H1 (cell line): ENCODE measurements at regions not wholly inside any gene's neighbourhood (a gene's known extent, or its start where the extent isn't known, plus 50 kb on each side); places are given as distances from the start of the nearest gene placed in this dataset.

Experiments
- CTCF ChIA-PET: fragments of 300-600 bp; sonication (Branson Sonifier 250); formaldehyde crosslinking; loops from one replicate; lab custom pipeline; 2021; ENCODE audit not compliant: partially characterized antibody; lab: Charles Lee
- POLR2A ChIA-PET: fragments of 300-600 bp; sonication (Branson Sonifier 250); formaldehyde crosslinking; loops from one replicate; lab custom pipeline; 2021; ENCODE audit warnings: inconsistent platforms; ENCODE audit not compliant: partially characterized antibody; lab: Charles Lee
- DNase-seq, 2 experiments: peaks; one replicate each; pipeline versions ENCODE4 v3.0.0 to v3.0.0-alpha.2; 2010 to 2022; ENCODE audit warnings: low spot score in 2 of 2, low read depth in 1 of 2, mixed read lengths in 1 of 2
- FAIRE-seq: peaks from 2 replicates; lab custom pipeline; 2011; peaks lifted over from hg19 to GRCh38; lab: Jason Lieb, UNC
- H2AFZ ChIP-seq: 2 replicates; pipeline ENCODE4 v1.8.1; 2012; ENCODE audit warnings: low read length, inconsistent platforms
- H2AK5ac ChIP-seq: 2 replicates; pipeline ENCODE4 v1.6.1; 2013; ENCODE audit warnings: low read depth, low read length
- H2BK120ac ChIP-seq: replicated peaks from 2 replicates; pipeline ENCODE3; 2013; ENCODE audit warnings: low read depth, low read length, inconsistent platforms
- H2BK12ac ChIP-seq: 2 replicates; pipeline ENCODE4 v1.6.1; 2013; ENCODE audit warnings: low read depth, low read length
- H2BK15ac ChIP-seq: 2 replicates; pipeline ENCODE4 v1.6.1; 2013; ENCODE audit warnings: low read length
- H2BK20ac ChIP-seq: 2 replicates; pipeline ENCODE4 v1.6.1; 2013; ENCODE audit warnings: low read length
- H2BK5ac ChIP-seq: 2 replicates; pipeline ENCODE4 v1.6.1; 2013; ENCODE audit warnings: low read depth, low read length
- H3K14ac ChIP-seq: 2 replicates; pipeline ENCODE4 v1.6.1; 2013; ENCODE audit warnings: inconsistent platforms; ENCODE audit not compliant: insufficient read length
- H3K18ac ChIP-seq: 2 replicates; pipeline ENCODE4 v1.6.1; 2013; ENCODE audit warnings: low read length; ENCODE audit errors: extremely low read depth
- H3K23ac ChIP-seq: 2 replicates; pipeline ENCODE4 v1.6.1; 2013; ENCODE audit warnings: inconsistent platforms; ENCODE audit not compliant: insufficient read length
- H3K23me2 ChIP-seq: 2 replicates; pipeline ENCODE4 v1.6.1; 2013; ENCODE audit warnings: low read depth, low read length
- H3K27ac ChIP-seq: 2 replicates; pipeline ENCODE4 v1.6.1; 2011; ENCODE audit warnings: low read depth, low read length, inconsistent platforms
- H3K27me3 ChIP-seq, 4 experiments: replicated peaks in 1 of 4; 1 replicate in 1 of 4; 2 replicates in 3 of 4; pipeline versions ENCODE4 v1.6.1 to v1.8.1; 2011 to 2013; ENCODE audit warnings: low read length in 3 of 4, mild to moderate bottlenecking in 3 of 4, inconsistent platforms in 2 of 4, mixed read lengths in 2 of 4, moderate library complexity in 1 of 4; ENCODE audit not compliant: control insufficient read depth in 3 of 4, insufficient read depth in 3 of 4; ENCODE audit errors: extremely low read depth in 1 of 4
- H3K36me3 ChIP-seq, 4 experiments: 2 replicates each; pipeline versions ENCODE4 v1.6.1 to v1.8.1; 2011 to 2013; ENCODE audit warnings: mild to moderate bottlenecking in 4 of 4, low read length in 3 of 4, moderate library complexity in 2 of 4, control low read depth in 1 of 4, inconsistent platforms in 1 of 4; ENCODE audit not compliant: insufficient read depth in 4 of 4, control insufficient read depth in 2 of 4
- H3K4ac ChIP-seq: replicated peaks from 2 replicates; pipeline ENCODE3; 2013; ENCODE audit warnings: low read length, low read depth, mixed read lengths, inconsistent platforms; ENCODE audit not compliant: insufficient read length
- H3K4me1 ChIP-seq, 4 experiments: replicated peaks in 1 of 4; 1 replicate in 1 of 4; 2 replicates in 3 of 4; pipeline versions ENCODE4 v1.6.1 to v1.8.1; 2011 to 2013; ENCODE audit warnings: low read length in 3 of 4, inconsistent platforms in 2 of 4, mixed read lengths in 1 of 4; ENCODE audit not compliant: insufficient read depth in 4 of 4, control insufficient read depth in 3 of 4
- H3K4me2 ChIP-seq, 2 experiments: 2 replicates each; pipeline versions ENCODE4 v1.6.1 to v1.8.1; 2011 to 2013; ENCODE audit warnings: low read depth in 2 of 2, low read length in 2 of 2, control low read depth in 1 of 2, inconsistent platforms in 1 of 2, mild to moderate bottlenecking in 1 of 2; ENCODE audit not compliant: insufficient read depth in 1 of 2
- H3K4me3 ChIP-seq, 4 experiments: fragments of 200-600, 300-600 bp in 1 of 4; sonication (generic), shearing (Covaris generic), sonication (Bioruptor Twin) in 1 of 4; 2 replicates each; pipeline versions ENCODE4 v1.5.1 to v1.8.1; 2011 to 2016; ENCODE audit warnings: low read length in 4 of 4, low read depth in 3 of 4, control low read depth in 2 of 4, inconsistent platforms in 2 of 4, mild to moderate bottlenecking in 2 of 4, mixed read lengths in 1 of 4, moderate library complexity in 1 of 4; ENCODE audit not compliant: insufficient read depth in 2 of 4; ENCODE audit errors: extremely low read depth in 1 of 4
- H3K56ac ChIP-seq: replicated peaks from 2 replicates; pipeline ENCODE3; 2013; ENCODE audit warnings: low read depth, mild to moderate bottlenecking, mixed read lengths, low read length, inconsistent platforms; ENCODE audit not compliant: insufficient read length
- H3K79me1 ChIP-seq: 2 replicates; pipeline ENCODE4 v1.6.1; 2013; ENCODE audit warnings: low read depth, low read length, control low read depth
- H3K79me2 ChIP-seq, 2 experiments: 2 replicates each; pipeline versions ENCODE4 v1.6.1 to v1.8.1; 2012 to 2013; ENCODE audit warnings: low read length in 2 of 2, mild to moderate bottlenecking in 2 of 2, inconsistent platforms in 1 of 2; ENCODE audit not compliant: insufficient read depth in 2 of 2, control insufficient read depth in 1 of 2
- H3K9ac ChIP-seq, 4 experiments: replicated peaks in 1 of 4; 1 replicate in 1 of 4; 2 replicates in 3 of 4; pipeline versions ENCODE4 v1.6.1 to v1.8.1; 2011 to 2013; ENCODE audit warnings: low read depth in 3 of 4, low read length in 3 of 4, control low read depth in 2 of 4, mild to moderate bottlenecking in 2 of 4, moderate library complexity in 2 of 4, inconsistent platforms in 1 of 4; ENCODE audit errors: extremely low read depth in 1 of 4
- H3K9me3 ChIP-seq, 2 experiments: 2 replicates each; pipeline versions ENCODE4 v1.6.1 to v1.8.1; 2012 to 2013; ENCODE audit warnings: mild to moderate bottlenecking in 2 of 2, moderate library complexity in 2 of 2, control low read depth in 1 of 2, inconsistent platforms in 1 of 2, low read depth in 1 of 2, low read length in 1 of 2, mixed read lengths in 1 of 2; ENCODE audit not compliant: insufficient read depth in 2 of 2
- H4K20me1 ChIP-seq, 2 experiments: replicated peaks in 1 of 2; 2 replicates each; pipeline versions ENCODE3 to v1.8.1; 2011 to 2013; ENCODE audit warnings: inconsistent platforms in 2 of 2, low read length in 2 of 2, mild to moderate bottlenecking in 1 of 2; ENCODE audit not compliant: insufficient read depth in 2 of 2, control insufficient read depth in 1 of 2
- H4K5ac ChIP-seq: 2 replicates; pipeline ENCODE4 v1.6.1; 2013; ENCODE audit warnings: low read length, low read depth, mixed read lengths, inconsistent platforms; ENCODE audit not compliant: insufficient read length
- H4K8ac ChIP-seq: 2 replicates; pipeline ENCODE4 v1.8.0; 2013; ENCODE audit warnings: mild to moderate bottlenecking, moderate library complexity, low read length, inconsistent platforms; ENCODE audit not compliant: insufficient read depth; ENCODE audit errors: extremely low read depth
- H4K91ac ChIP-seq: replicated peaks from 2 replicates; pipeline ENCODE3; 2013; ENCODE audit warnings: low read length, mixed read lengths, inconsistent platforms; ENCODE audit not compliant: insufficient read length
- ATF3 ChIP-seq: IDR thresholded peaks from 2 replicates; pipeline ENCODE4 v1.6.1; 2011; ENCODE audit warnings: low read depth, mild to moderate bottlenecking, low read length; ENCODE audit not compliant: insufficient read depth
- BRCA1 ChIP-seq: IDR thresholded peaks from 2 replicates; pipeline ENCODE4 v1.6.1; 2012; ENCODE audit warnings: low read depth, low read length, improper control_type of control experiment
- CTCF ChIP-seq, 3 experiments: IDR thresholded peaks; 1 replicate in 2 of 3; 2 replicates in 1 of 3; pipeline versions ENCODE4 v1.5.1 to v1.6.1; 2011; ENCODE audit warnings: low read length in 3 of 3, mild to moderate bottlenecking in 3 of 3, inconsistent platforms in 2 of 3, low read depth in 1 of 3, moderate library complexity in 1 of 3; ENCODE audit not compliant: insufficient read depth in 1 of 3; ENCODE audit errors: control extremely low read depth in 1 of 3
- E2F6 ChIP-seq: IDR thresholded peaks from 2 replicates; pipeline ENCODE4 v1.6.1; 2012; ENCODE audit warnings: inconsistent platforms
- EGR1 ChIP-seq: IDR thresholded peaks from 2 replicates; pipeline ENCODE4 v1.6.1; 2011; ENCODE audit warnings: low read depth, low read length, borderline replicate concordance
- GTF2F1 ChIP-seq: IDR thresholded peaks from 2 replicates; pipeline ENCODE4 v1.6.1; 2012; ENCODE audit warnings: low read depth, low read length, improper control_type of control experiment, borderline replicate concordance
- RAD21 ChIP-seq, 2 experiments: IDR thresholded peaks in 1 of 2; conservative IDR thresholded peaks in 1 of 2; 2 replicates each; pipeline ENCODE4 v1.6.1; 2011; ENCODE audit warnings: low read depth in 2 of 2, low read length in 2 of 2, improper control_type of control experiment in 1 of 2, inconsistent platforms in 1 of 2, mild to moderate bottlenecking in 1 of 2, moderate library complexity in 1 of 2
- RFX5 ChIP-seq: IDR thresholded peaks from 2 replicates; pipeline ENCODE4 v1.6.1; 2011; ENCODE audit warnings: low read depth, low read length, improper control_type of control experiment, borderline replicate concordance
- SIRT6 ChIP-seq: IDR thresholded peaks from one replicate; pipeline ENCODE4 v1.7.1; 2012; ENCODE audit warnings: low read length, inconsistent platforms
- ZNF274 ChIP-seq: IDR thresholded peaks from 2 replicates; pipeline ENCODE4 v1.7.0; 2012; ENCODE audit warnings: low read length, borderline replicate concordance; ENCODE audit errors: extremely low read depth
- WGBS, 2 experiments: shearing (Covaris generic) in 1 of 2; methylation state at CpG; one replicate each; pipeline versions ENCODE4 v1.1.6 to v1.1.7; 2013 to 2015; ENCODE audit warnings: low lambda C conversion rate in 2 of 2, mixed read lengths in 2 of 2, inconsistent platforms in 1 of 2, low coverage in 1 of 2, missing lambda C conversion rate in 1 of 2; ENCODE audit not compliant: insufficient replicate concordance in 2 of 2, insufficient coverage in 1 of 2, insufficient read length in 1 of 2; ENCODE audit errors: extremely low coverage in 1 of 2, missing lambda C conversion rate in 1 of 2; 5-methylcytosine and 5-hydroxymethylcytosine counted together

- Histone ChIP-seq H4K20me1 (no peaks in the 10 kb centered on the region), H3K4me3 (no peak overlapping the region), H3K4me2 (no peak overlapping the region), H3K36me3 (no peaks in the 10 kb centered on the region), H3K56ac (no peak overlapping the region), H3K27me3 (no peaks in the 10 kb centered on the region), H3K23ac (no peak overlapping the region), H2BK5ac (no peak overlapping the region), H2BK20ac (no peak overlapping the region), H3K18ac (no peak overlapping the region), H4K5ac (no peak overlapping the region), H2AFZ (no peak overlapping the region), H3K9ac (no peak overlapping the region), H3K27ac (no peak overlapping the region), H3K4me1 (no peaks in the 10 kb centered on the region), H3K9me3 (no peaks in the 10 kb centered on the region), H3K14ac (no peak overlapping the region), H2BK12ac (no peak overlapping the region), H3K23me2 (no peaks in the 10 kb centered on the region), H4K91ac (no peak overlapping the region), H3K79me2 (no peaks in the 10 kb centered on the region), H2BK15ac (no peak overlapping the region), H3K79me1 (no peaks in the 10 kb centered on the region), H2BK120ac (no peak overlapping the region), H3K4ac (no peak overlapping the region), H4K8ac (no peak overlapping the region), H2AK5ac (no peak overlapping the region)
- DNase-seq = no peak
- ChIA-PET POLR2A (no interaction called here), CTCF (interaction anchor here (2.0 kb wide), 1 partner anchor 21 kb away, joined by 4 read pairs; no protein-coding TSS in a partner anchor)
- FAIRE-seq = no peak
- WGBS, 2 experiments = 100% methylated on average over 1 of the region's 1 CpG; no CpG with 5 or more reads in 1 of the 2 experiments
- no peak for TF ChIP-seq RFX5
- no peak for TF ChIP-seq CTCF (IDR thresholded peaks at IDR 0.05; ENCODE audit: control extremely low read depth in 1 of 3, insufficient read depth in 1 of 3, low read depth in 1 of 3, low read length in 3 of 3)
- TF ChIP-seq ATF3 = no peak
- TF ChIP-seq ZNF274 = no peak
- TF ChIP-seq E2F6 = no peak
- no peak for TF ChIP-seq EGR1
- TF ChIP-seq GTF2F1 = no peak
- no peak for TF ChIP-seq RAD21 (IDR thresholded peaks at IDR 0.05 in 1 of 2, conservative IDR thresholded peaks at IDR 0.05 in 1 of 2; ENCODE audit: low read depth in 2 of 2, low read length in 2 of 2)
- no peak for TF ChIP-seq BRCA1
- no peak for TF ChIP-seq SIRT6
These were observed 83.6 kb downstream of the PPP1R2C start for GRCh38 chrX:42694260-42694815.
